Psoas muscle (tissue), 7 donors: ENCODE measurements at regions not wholly inside any gene's neighbourhood (a gene's known extent, or its start where the extent isn't known, plus 50 kb on each side); places are given as distances from the start of the nearest gene placed in this dataset.

Experiments
- ATAC-seq, 4 donors: fragments of 200-7000 bp; cut with Tn5 transposase; one replicate each; pipeline ENCODE4 v1.9.1; 2020; ENCODE audit warnings: moderate library complexity in 3 of 4, mild to moderate bottlenecking in 2 of 4
- DNase-seq, 2 donors: peaks; one replicate each; pipeline ENCODE4 v3.0.0-alpha.2; 2020
- H3K27ac ChIP-seq: fragments of 200-600 bp; one replicate; pipeline ENCODE4 v1.8.0; 2022
- H3K27me3 ChIP-seq, 3 donors: fragments of 200-600 bp in 1 of 3; one replicate each; pipeline versions ENCODE4 v1.6.1 to v1.8.0; 2013 to 2022; ENCODE audit warnings: low read length in 2 of 3, mild to moderate bottlenecking in 2 of 3, moderate library complexity in 1 of 3; ENCODE audit not compliant: insufficient read depth in 3 of 3
- H3K36me3 ChIP-seq, 2 donors: fragments of 200-600 bp in 1 of 2; one replicate each; pipeline versions ENCODE4 v1.6.1 to v1.8.0; 2013 to 2022; ENCODE audit warnings: low read depth in 1 of 2, mild to moderate bottlenecking in 1 of 2, moderate library complexity in 1 of 2; ENCODE audit not compliant: insufficient read depth in 1 of 2
- H3K4me1 ChIP-seq: fragments of 200-600 bp; one replicate; pipeline ENCODE4 v1.8.0; 2022
- H3K4me3 ChIP-seq: fragments of 200-600 bp; one replicate; pipeline ENCODE4 v1.8.0; 2022; ENCODE audit warnings: mild to moderate bottlenecking
- H3K9me3 ChIP-seq: fragments of 200-600 bp; one replicate; pipeline ENCODE4 v1.8.0; 2022
- WGBS, 3 donors: extraction: QIAGEN DNeasy Blood & Tissue Kit; methylation state at CpG; one replicate each; pipeline versions ENCODE4 v1.1.6 to v1.1.7; 2013; 5-methylcytosine and 5-hydroxymethylcytosine counted together
- intact Hi-C, 2 donors: fragments of 100-400 bp; cut with DNase I; formaldehyde crosslinking; loops; one replicate each; pipeline versions ENCODE4 v1.11.0 to v1.14.2; 2022
- TF ChIP-seq, protein P1 (sequence below): fragments of 200-600 bp; IDR thresholded peaks from one replicate; pipeline ENCODE4 v1.8.0; 2022; ENCODE audit warnings: antibody characterized with exemption
- donor health status: healthy with polysubstance abuse.
- donor health status: DM: no; HTN: no; CAD: no; lungs with moderate emphysema.
- donor health status: Bipolar disorder and iron deficiency.
- donor health status: healthy.
- donor health status: DM: yes; HTN: yes; CAD: no.
- donor health status: DM: no; HTN: no; CAD: no.
- donor health status: DM: yes; HTN: yes; CAD: no.

DNA sequence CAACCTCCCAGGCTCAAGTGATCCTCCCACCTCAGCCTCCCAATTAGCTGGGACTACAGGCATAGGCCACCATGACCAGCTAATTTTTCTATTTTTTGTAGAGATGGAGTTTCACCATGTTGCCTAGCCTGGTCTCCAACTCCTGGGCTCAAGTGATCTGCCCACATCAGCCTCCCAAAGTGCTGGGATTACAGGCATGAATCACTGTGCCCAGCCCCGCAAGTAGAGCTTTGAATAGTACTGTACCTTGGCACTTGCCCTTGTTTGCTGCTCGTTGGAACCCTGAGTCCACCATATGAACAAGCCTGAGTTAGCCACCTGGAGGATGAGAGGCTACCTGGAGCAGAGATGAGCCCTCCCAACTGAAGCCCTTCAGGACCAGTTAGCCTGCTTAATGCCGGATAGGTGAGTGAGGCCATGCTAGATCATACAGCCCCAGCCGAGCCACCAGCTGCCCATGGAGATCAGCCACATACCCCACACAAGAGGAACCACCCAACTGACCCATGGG lies 267.9 kb downstream of the SHQ1 start:
- no peak for DNase-seq
- Histone ChIP-seq H3K27ac (no peak overlapping the region), H3K27me3 (no peaks in the 10 kb centered on the region), H3K4me3 (no peak overlapping the region), H3K36me3 (no peaks in the 10 kb centered on the region), H3K9me3 (no peaks in the 10 kb centered on the region), H3K4me1 (no peaks in the 10 kb centered on the region)
- TF ChIP-seq, protein P1, sequence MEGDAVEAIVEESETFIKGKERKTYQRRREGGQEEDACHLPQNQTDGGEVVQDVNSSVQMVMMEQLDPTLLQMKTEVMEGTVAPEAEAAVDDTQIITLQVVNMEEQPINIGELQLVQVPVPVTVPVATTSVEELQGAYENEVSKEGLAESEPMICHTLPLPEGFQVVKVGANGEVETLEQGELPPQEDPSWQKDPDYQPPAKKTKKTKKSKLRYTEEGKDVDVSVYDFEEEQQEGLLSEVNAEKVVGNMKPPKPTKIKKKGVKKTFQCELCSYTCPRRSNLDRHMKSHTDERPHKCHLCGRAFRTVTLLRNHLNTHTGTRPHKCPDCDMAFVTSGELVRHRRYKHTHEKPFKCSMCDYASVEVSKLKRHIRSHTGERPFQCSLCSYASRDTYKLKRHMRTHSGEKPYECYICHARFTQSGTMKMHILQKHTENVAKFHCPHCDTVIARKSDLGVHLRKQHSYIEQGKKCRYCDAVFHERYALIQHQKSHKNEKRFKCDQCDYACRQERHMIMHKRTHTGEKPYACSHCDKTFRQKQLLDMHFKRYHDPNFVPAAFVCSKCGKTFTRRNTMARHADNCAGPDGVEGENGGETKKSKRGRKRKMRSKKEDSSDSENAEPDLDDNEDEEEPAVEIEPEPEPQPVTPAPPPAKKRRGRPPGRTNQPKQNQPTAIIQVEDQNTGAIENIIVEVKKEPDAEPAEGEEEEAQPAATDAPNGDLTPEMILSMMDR, result no peak
- no peak for ATAC-seq
- 56 to 83% (median 72%) methylated on average over 4 of the region's 4 CpGs for WGBS, 3 donors
- intact Hi-C loops, result no loop called here

DNA sequence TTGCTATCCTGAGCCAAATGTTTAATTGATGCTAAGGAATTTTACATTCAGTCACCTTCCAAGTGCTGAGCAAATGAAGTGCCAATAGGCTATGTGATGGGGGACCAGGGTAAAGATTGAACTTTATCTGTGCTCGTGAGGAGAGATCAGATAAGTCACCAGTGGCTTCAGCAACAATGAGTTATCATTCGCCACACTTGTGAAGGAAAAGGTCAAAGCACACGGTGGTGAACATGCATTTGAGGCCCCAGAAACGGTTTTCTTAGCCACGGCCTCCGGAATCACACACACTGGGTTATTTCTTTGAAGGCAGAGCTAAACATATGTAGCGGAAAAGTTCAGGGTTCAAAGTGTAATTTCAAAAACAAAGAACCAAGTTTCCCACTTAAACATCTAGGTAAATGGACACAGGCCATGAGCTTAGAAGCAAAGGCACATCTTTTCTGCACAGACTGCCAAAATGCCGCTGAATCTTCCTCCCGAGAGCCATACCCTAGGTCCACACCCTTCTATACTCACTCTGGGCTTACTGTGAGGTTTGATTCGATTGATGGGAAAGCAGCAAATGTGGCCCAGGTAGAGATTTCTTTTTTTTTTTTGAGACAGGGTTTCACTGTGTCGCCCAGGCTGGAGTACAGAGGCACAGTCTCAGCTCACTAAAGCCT lies 268.5 kb downstream of the SHQ1 start:
- ATAC-seq (no peak), DNase-seq (no peak)
- TF ChIP-seq, protein P1, result no peak
- Histone ChIP-seq H3K4me3 (no peak overlapping the region), H3K9me3 (no peaks in the 10 kb centered on the region), H3K4me1 (no peaks in the 10 kb centered on the region), H3K27me3 (no peaks in the 10 kb centered on the region), H3K27ac (no peak overlapping the region), H3K36me3 (no peaks in the 10 kb centered on the region)
- 90 to 93% (median 92%) methylated on average over 11 of the region's 11 CpGs for WGBS, 3 donors
- intact Hi-C loops, result no loop called here

DNA sequence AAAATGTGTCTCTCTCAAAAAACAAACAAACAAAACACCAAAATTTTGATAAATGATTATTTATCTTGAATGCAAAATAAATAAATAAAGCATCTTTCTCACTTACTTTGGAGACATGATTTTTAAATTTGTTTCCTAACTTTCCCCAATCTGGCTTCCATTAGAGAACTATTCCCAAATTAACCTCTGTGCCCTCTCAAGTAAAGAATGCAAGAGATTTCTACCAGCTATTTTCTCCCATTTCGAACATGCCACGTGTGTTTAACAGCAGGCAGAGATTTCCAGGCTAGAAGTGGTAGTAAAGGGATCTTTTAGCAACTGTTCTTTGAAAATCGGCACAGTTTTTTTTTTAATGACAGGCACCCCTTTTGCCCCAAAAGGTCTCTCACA lies 269.1 kb downstream of the SHQ1 start:
- Histone ChIP-seq H3K36me3 (no peaks in the 10 kb centered on the region), H3K4me3 (no peak overlapping the region), H3K9me3 (no peaks in the 10 kb centered on the region), H3K27me3 (no peaks in the 10 kb centered on the region), H3K4me1 (no peaks in the 10 kb centered on the region), H3K27ac (no peak overlapping the region)
- WGBS, 3 donors, result 52 to 66% (median 62%) methylated on average over 3 of the region's 3 CpGs
- DNase-seq, result no peak
- no peak for ATAC-seq
- TF ChIP-seq, protein P1, result no peak
- intact Hi-C loops, result no loop called here

DNA sequence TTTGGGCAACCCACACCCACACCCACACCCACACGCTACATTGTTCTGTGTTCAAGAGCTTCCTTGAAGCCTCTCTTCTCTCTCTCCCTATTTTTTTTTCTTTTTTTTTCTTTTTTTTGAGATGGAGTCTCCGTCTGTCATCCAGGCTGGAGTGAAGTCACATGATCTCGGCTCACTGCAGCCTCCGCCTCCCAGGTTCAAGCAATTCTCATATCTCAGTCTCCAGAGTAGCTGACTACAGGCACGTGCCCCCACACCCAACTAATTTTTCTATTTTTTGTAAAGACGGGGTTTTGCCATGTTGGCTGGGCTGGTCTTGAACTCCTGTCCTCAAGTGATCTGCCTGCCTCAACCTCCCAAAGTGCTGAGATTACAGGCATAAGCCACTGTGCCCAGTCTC lies 271.1 kb downstream of the SHQ1 start:
- TF ChIP-seq, protein P1, result no peak
- Histone ChIP-seq H3K27me3 (no peaks in the 10 kb centered on the region), H3K4me1 (no peaks in the 10 kb centered on the region), H3K4me3 (no peak overlapping the region), H3K27ac (no peak overlapping the region), H3K36me3 (no peaks in the 10 kb centered on the region), H3K9me3 (no peaks in the 10 kb centered on the region)
- no peak for ATAC-seq
- intact Hi-C loops, result no loop called here
- DNase-seq, result no peak
- WGBS, 3 donors, result 96 to 99% (median 97%) methylated on average over 6 of the region's 6 CpGs

DNA sequence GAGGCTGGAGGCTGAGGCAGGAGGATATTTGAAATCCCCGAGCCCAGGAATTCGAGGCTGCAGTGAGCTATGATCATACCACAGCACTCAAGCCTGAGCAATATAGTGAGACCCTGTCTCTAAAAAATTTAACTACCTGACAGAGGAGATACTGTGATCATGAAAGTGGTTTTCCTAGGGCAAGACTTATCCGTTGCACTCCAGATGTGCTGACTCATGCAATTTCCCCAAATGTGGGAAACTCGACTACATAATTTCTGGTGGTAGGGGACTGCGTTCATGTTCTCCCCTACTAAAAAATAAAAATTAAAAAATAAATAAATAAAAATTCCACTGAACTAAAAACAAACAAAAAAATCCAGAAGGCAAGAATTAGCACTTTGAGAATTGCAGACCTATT lies 271.7 kb downstream of the SHQ1 start:
- no peak overlapping the region for H3K4me3 ChIP-seq
- TF ChIP-seq, protein P1, result no peak
- H3K4me1 ChIP-seq, result no peaks in the 10 kb centered on the region
- DNase-seq (no peak), ATAC-seq (no peak)
- intact Hi-C loops, result no loop called here
- H3K27me3 ChIP-seq, result peaks cover 0 to 1% (median 0%) of the 10 kb centered on the region in 3 donors
- 89 to 93% (median 90%) methylated on average over 5 of the region's 5 CpGs for WGBS, 3 donors
- H3K36me3 ChIP-seq, result no peaks in the 10 kb centered on the region
- no peak overlapping the region for H3K27ac ChIP-seq
- no peaks in the 10 kb centered on the region for H3K9me3 ChIP-seq
